Effector memory CD8-positive, alpha-beta T cell (primary cell): ENCODE measurements at regions not wholly inside any gene's neighbourhood (a gene's known extent, or its start where the extent isn't known, plus 50 kb on each side); places are given as distances from the start of the nearest gene placed in this dataset.

ENCODE experiments used
- ATAC-seq: fragments of 150-1000 bp; cut with Tn5 transposase; replicated peaks from 2 replicates; pipeline ENCODE4 v1.10.0; 2021; ENCODE audit warnings: mild to moderate bottlenecking, moderate library complexity
- DNase-seq, 3 experiments: peaks; one replicate each; pipeline ENCODE4 v3.0.0; 2021
- H3K27ac Mint-ChIP-seq, 2 donors: one replicate each; pipeline ENCODE4 v1.8.0; 2022; ENCODE audit warnings: mild to moderate bottlenecking in 2 of 2, mixed read lengths in 2 of 2, moderate library complexity in 2 of 2
- H3K27me3 Mint-ChIP-seq, 2 donors: one replicate each; pipeline ENCODE4 v1.8.0; 2022; ENCODE audit warnings: mixed read lengths in 2 of 2
- H3K36me3 Mint-ChIP-seq: one replicate; pipeline ENCODE4 v1.8.0; 2022; ENCODE audit warnings: mild to moderate bottlenecking, moderate library complexity, mixed read lengths; ENCODE audit not compliant: insufficient read depth
- H3K4me1 Mint-ChIP-seq, 2 donors: one replicate each; pipeline ENCODE4 v1.8.0; 2022; ENCODE audit warnings: low read depth in 2 of 2, mixed read lengths in 2 of 2
- H3K4me3 Mint-ChIP-seq, 2 donors: one replicate each; pipeline ENCODE4 v1.8.0; 2022; ENCODE audit warnings: mild to moderate bottlenecking in 2 of 2, mixed read lengths in 2 of 2, moderate library complexity in 2 of 2
- H3K9me3 Mint-ChIP-seq, 2 donors: one replicate each; pipeline ENCODE4 v1.8.0; 2022; ENCODE audit warnings: mixed read lengths in 2 of 2

DNA sequence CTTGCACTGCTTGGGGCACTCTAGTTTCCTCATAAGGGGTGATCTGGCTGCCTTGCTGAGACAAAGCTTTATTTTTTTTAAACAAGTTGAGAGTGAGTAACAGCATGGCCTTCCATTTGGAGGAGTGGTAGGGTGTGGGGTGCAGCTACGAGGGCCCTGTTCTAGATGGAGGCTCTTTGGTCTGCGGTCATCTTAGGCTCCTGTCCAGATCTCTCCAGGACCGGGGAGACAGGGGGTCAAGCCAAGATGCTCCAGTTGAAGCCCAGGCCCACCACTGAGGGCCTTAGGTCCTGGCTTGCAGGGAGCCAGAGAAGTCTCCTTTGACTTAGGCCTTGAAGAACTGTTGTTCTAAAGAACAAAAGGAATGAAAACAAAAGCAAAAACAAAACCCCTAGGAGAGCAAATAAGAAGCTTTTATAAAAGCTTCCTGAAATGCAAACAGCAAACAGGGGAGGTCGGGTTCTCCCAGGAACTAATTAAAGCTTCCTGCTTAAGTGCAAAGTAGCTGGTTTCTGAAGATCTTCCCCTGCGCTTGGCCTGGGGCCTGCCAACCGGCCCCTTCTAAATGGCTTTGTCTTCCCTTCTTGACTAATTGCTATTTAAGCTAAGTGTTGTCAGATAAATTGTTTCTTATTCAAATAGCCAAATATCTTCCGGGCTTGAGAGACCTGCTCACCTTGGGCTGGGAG, 259.2 kb downstream of the GLRX3 start:
- no peak for ATAC-seq
- no peaks in the 10 kb centered on the region for H3K4me1 Mint-ChIP-seq
- H3K9me3 Mint-ChIP-seq, result peaks cover 17 to 25% of the 10 kb centered on the region in 2 donors
- DNase-seq, result no peak
- H3K4me3 Mint-ChIP-seq, result no peak overlapping the region
- no peak overlapping the region for H3K27ac Mint-ChIP-seq
- peaks cover 13 to 14% of the 10 kb centered on the region in 2 donors for H3K27me3 Mint-ChIP-seq
- no peaks in the 10 kb centered on the region for H3K36me3 Mint-ChIP-seq

DNA sequence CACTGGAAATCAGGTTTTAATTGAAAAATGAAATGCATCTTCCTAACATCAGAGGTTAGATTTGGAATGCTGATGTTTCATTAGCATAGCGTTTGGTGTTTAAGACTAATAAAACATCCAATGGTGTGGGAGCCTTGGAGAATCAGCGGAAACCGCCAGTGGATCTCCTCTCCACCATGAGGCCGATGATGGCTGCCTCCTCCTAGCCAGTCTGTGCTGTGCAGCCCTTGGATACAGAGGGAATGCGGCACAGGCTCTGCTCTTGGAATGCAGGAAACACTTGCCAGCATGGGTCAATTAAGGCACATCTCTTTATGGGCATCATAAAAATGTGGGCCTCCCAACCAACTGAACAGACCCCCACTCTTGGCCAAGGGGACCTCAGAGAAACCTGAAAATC, 259.9 kb downstream of the GLRX3 start:
- H3K27me3 Mint-ChIP-seq, result peaks cover 7 to 9% of the 10 kb centered on the region in 2 donors
- peaks cover 13 to 25% of the 10 kb centered on the region in 2 donors for H3K9me3 Mint-ChIP-seq
- H3K4me1 Mint-ChIP-seq, result no peaks in the 10 kb centered on the region
- no peak overlapping the region for H3K4me3 Mint-ChIP-seq
- ATAC-seq, result no peak
- H3K36me3 Mint-ChIP-seq, result no peaks in the 10 kb centered on the region
- DNase-seq, result no peak
- no peak overlapping the region for H3K27ac Mint-ChIP-seq

DNA sequence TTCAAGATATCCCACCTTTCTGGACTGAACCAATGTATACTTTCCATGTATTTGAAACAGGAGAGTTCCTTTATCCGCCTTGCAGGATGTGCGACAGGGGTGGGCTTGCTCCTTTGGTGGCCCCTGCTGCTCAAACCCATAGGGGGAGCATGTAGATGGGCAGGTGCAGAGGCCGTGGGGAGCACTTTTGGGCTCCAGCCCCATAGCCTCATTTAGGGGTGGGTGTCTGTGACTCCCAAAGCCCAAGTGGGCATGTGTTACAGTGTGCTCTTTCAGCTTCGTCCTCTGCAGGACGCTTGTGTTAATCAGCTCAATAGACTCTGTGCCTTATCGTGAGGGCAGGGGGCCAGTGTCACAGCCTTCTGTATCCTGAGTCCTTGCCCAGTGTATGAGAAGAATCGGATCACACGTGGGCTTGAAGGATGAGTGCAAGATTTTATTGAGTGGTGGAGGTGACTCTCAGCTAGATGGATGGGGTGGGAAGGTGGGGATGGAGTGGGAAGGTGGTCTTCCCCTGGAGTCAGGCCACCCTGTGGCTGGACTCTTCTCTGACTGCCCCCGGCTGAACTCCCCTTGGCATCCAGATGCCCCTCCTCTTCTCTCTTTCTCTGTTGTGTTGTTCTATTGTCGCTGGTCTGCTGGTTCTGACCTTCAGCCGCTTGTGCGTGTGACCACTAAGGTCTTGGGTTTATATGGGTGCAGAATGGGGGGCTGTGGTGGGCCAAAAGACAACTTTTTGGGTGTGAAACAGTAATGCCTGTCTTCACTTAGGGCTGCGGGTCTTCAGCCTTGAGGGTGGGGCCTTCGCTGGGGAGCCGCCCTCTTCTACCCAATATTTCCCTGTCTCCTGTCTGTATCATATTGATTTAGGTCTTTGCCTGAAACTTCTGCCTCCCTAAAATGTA, 262.2 kb downstream of the GLRX3 start:
- H3K9me3 Mint-ChIP-seq, result peaks cover 6 to 25% of the 10 kb centered on the region in 2 donors
- peaks cover 0 to 5% of the 10 kb centered on the region in 2 donors for H3K27me3 Mint-ChIP-seq
- DNase-seq, result no peak
- no peaks in the 10 kb centered on the region for H3K36me3 Mint-ChIP-seq
- ATAC-seq, result no peak
- no peaks in the 10 kb centered on the region for H3K4me1 Mint-ChIP-seq
- no peak overlapping the region for H3K27ac Mint-ChIP-seq
- H3K4me3 Mint-ChIP-seq, result no peak overlapping the region

DNA sequence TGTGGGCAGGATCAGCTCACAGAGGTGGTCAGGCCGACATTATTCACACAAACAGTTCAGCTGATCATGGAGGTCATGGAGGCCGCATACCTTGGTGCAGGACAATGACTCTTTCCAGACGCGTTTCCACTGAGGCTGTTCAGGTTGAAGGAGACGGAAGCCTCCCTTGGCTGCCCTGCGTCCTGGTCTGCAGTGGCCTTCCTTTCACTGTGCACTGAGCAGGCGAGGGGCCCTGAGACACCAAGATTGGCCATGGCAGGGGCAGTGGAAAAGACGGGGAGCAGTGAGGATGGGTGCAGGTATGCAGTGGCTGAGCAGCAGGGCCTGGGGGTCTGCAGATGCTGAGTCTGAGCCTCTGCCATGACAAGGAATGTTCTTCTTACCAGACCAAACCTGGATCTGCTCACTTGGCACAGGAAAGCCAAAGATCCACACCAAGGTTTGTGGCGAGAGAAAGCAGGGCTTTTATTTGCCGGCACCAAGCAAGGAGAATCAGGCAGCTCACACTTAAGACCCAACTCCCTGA, 263.3 kb downstream of the GLRX3 start:
- no peak for ATAC-seq
- DNase-seq, result no peak
- H3K27ac Mint-ChIP-seq, result no peak overlapping the region
- no peaks in the 10 kb centered on the region for H3K4me1 Mint-ChIP-seq
- H3K4me3 Mint-ChIP-seq, result no peak overlapping the region
- H3K9me3 Mint-ChIP-seq, result peaks cover 2 to 34% of the 10 kb centered on the region in 2 donors
- no peaks in the 10 kb centered on the region for H3K36me3 Mint-ChIP-seq
- H3K27me3 Mint-ChIP-seq, result peaks cover 5 to 10% of the 10 kb centered on the region in 2 donors

DNA sequence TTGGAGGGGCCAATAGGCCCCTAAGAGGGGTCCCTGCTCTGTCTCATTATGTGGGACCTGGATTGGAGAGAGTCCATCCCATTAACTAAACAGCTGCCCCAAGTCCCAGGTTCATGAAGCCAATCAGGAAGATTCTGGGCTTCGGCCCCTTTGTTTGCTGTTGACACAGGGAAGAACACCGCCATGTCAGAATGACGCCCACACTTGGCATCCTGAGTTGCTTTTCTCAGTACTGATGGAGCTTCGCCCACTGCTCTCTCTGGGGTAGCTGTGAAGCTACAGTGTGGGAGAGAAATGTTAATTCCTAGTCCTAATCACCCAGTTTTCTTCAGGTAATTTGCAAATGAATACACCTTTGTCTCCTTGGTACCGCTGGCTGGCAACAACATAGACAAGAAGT, 264.7 kb downstream of the GLRX3 start:
- Mint-ChIP-seq H3K9me3 (peaks cover 2 to 34% of the 10 kb centered on the region in 2 donors), H3K4me3 (no peak overlapping the region), H3K36me3 (no peaks in the 10 kb centered on the region), H3K27ac (no peak overlapping the region), H3K4me1 (no peaks in the 10 kb centered on the region), H3K27me3 (peaks cover 5 to 10% of the 10 kb centered on the region in 2 donors)
- ATAC-seq (no peak), DNase-seq (no peak)

DNA sequence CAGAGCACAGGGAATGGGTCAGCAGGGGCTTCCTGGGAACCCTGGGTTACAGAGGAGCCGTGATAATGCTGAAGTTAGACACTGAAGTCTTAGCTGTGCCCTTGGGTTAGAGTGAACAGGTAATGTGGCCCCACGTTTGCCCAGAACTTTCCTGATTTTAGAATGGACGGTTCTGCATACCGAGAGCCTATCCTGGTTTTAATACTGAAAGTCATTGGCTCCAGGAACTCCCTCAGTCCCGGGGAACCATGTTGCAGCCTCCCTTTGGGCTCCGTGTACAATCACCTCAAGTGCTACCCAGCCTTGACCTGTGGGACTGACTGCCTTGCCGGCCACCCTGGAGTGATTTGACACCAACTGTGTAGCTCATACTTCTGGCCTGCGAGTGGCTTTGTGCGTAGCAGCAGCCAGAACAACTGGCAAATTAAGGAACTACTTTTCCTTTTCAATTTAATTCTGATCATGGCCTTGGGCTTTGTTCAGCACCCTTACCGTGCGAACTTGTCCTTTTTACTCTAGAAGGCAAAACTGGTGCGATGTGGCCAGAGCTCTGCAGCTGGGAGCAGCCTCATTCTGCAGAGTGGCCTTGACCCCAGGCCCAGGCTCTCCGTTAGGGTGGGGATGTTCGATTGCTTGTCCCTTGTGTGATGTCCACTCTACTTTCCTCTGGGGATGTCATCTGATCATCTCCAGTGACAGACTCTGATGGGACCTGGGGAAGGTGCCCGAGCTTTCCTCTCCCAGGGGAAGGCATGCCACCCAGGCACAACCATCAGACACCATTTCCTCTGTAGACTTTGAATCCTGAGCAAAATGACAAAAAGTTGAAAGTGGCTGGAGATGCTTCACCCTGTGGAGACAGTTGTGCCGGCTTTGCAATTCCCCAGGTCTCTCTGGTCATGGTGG, 265.9 kb downstream of the GLRX3 start:
- Mint-ChIP-seq H3K9me3 (peaks cover 2 to 28% of the 10 kb centered on the region in 2 donors), H3K36me3 (no peaks in the 10 kb centered on the region), H3K4me1 (no peaks in the 10 kb centered on the region), H3K27me3 (peaks cover 5 to 10% of the 10 kb centered on the region in 2 donors), H3K4me3 (no peak overlapping the region), H3K27ac (no peak overlapping the region)
- no peak for ATAC-seq
- no peak for DNase-seq

DNA sequence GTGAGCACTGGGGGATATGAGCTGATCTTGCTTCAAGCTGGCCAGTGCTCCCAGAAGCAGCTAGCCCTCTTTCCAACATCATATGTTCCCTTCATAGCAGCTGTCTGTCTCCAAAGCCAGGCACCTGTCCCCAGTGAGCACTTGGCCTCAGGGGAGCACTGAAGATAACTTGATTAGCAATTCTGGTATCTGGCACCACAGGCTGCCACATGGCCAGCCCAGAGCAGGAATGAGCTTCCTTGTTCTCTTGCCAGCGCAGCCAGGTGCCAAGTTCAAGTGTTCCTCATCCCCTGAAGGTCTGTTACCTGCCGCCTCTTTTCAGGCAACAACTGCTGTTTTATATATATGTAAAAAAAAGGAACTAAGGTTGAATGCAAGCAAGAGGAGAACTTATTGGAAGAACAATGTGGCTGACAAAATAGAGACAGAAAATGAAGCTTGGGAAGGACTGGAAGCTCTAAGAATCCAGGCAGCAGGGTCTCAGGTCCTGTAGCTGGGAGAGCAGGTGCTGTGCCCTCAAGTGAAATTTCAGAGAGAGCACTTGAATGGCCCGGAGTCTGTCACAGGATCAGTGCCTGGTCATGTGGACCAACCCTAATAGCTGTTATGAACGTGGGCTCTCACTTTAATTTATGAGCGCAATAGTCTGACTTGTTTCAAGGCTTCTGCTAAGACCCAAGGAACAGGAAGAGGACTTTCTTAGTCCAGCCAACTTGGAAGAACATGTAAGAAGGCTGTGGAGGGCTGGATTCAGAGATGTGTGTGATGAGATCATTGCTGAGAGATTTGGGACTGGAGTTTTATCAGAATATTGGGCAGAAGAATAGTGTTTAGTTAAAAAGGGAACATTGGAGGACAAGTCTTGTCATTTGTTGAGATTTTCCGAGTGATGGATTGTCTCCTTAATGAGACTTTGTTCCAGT, 267.2 kb downstream of the GLRX3 start:
- ATAC-seq, result no peak
- peaks cover 2 to 22% of the 10 kb centered on the region in 2 donors for H3K9me3 Mint-ChIP-seq
- H3K4me1 Mint-ChIP-seq, result no peaks in the 10 kb centered on the region
- H3K27ac Mint-ChIP-seq, result no peak overlapping the region
- DNase-seq, result no peak
- H3K4me3 Mint-ChIP-seq, result no peak overlapping the region
- H3K36me3 Mint-ChIP-seq, result no peaks in the 10 kb centered on the region
- peaks cover 5 to 10% of the 10 kb centered on the region in 2 donors for H3K27me3 Mint-ChIP-seq

DNA sequence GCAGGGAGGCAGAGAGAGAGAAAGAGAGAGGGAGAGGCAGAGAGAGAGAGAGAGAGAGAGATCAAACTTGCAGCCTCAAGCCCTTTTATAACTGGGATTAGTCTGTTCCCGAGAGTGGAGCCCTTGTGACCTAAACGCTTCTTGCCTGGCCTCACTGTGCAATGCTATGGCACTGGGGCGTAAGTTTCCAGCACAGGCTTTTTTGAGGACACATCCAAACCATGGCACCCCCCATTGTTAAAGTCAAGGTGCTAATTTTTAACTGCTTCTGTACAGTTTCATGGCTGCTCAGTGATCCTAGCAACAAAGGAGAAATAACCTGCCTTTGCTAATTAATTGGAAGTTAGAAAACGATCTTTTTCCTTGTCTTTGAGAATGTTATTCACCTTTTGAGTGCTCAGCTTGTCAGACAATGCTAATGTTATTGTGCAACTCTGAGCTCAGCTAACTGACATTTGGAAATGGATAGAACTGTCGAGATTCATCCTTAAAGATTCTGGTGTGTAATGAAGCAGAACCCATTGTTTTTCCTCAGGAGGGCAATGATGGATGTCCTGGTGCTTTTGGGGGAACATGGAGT, 268.4 kb downstream of the GLRX3 start:
- Mint-ChIP-seq H3K27ac (no peak overlapping the region), H3K4me1 (no peaks in the 10 kb centered on the region), H3K4me3 (no peak overlapping the region), H3K36me3 (no peaks in the 10 kb centered on the region), H3K27me3 (peaks cover 5 to 10% of the 10 kb centered on the region in 2 donors), H3K9me3 (peaks cover 2 to 10% of the 10 kb centered on the region in 2 donors)
- DNase-seq (no peak), ATAC-seq (no peak)

DNA sequence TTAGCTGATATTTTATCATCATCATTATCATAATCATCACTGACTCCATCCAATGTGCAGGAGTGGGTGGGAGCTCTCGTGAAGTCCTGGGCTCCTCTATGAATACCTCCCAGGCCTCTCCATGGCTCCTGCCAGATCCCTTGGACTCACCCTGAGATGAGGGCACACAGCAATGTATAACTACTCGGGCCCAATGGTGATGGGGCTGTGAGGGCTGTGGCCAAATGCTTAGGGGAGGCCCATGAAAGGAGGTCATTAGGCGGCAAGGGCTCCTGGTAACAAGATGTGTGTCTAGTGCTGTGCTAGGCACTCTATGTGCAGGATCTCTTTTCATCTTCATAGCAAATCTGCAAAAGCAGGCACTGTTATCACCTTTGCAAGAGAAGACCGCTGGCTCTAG, 270.9 kb downstream of the GLRX3 start:
- no peaks in the 10 kb centered on the region for H3K4me1 Mint-ChIP-seq
- H3K27me3 Mint-ChIP-seq, result peaks cover 5 to 10% of the 10 kb centered on the region in 2 donors
- no peak for DNase-seq
- H3K9me3 Mint-ChIP-seq, result peaks cover 2 to 9% of the 10 kb centered on the region in 2 donors
- H3K36me3 Mint-ChIP-seq, result no peaks in the 10 kb centered on the region
- H3K4me3 Mint-ChIP-seq, result no peak overlapping the region
- no peak for ATAC-seq
- H3K27ac Mint-ChIP-seq, result no peak overlapping the region

DNA sequence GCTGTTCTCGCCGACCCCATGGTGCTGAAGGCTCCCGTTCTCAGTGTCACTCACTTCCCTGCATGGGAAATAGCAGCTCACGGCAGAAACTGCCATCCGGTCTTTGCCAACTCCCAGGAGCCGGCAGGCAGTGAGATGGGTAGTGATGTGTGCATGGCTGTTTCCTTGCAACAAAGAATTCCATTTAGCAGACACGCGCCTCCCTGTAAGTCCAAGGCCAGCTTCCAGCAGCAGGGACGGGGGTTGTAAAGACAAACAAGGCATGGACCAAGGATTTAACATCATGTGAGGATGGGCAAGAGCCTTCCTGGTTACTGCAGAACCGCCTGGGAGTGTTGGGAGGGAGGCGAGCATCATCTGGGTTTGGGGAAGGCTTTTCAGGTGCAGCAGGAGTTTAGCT, 273.1 kb downstream of the GLRX3 start:
- H3K36me3 Mint-ChIP-seq, result no peaks in the 10 kb centered on the region
- DNase-seq, result no peak
- no peak overlapping the region for H3K4me3 Mint-ChIP-seq
- H3K4me1 Mint-ChIP-seq, result no peaks in the 10 kb centered on the region
- H3K27me3 Mint-ChIP-seq, result peaks cover 0 to under 1% of the 10 kb centered on the region in 2 donors
- no peak for ATAC-seq
- no peak overlapping the region for H3K27ac Mint-ChIP-seq
- no peaks in the 10 kb centered on the region for H3K9me3 Mint-ChIP-seq

DNA sequence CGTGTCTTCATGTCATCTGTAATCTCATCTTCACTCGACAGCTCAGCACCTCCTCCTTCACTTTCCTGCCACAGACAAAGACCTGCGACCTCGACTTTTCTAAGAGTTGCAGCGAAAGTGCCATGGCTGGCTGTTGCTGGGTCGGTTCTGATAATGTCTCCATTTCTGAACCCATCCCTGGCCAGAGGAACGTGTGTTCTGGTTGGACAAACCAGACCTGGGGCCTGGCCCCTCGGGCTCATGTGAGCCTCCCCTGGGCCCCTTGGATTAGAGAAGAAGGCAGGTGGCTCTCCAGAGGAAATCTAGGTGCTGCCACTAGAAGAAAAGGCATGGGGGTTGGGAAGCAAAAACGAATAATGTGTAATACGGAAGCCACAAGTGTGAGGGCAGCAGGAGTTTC, 273.7 kb downstream of the GLRX3 start:
- no peak for DNase-seq
- H3K4me3 Mint-ChIP-seq, result no peak overlapping the region
- no peaks in the 10 kb centered on the region for H3K9me3 Mint-ChIP-seq
- no peaks in the 10 kb centered on the region for H3K36me3 Mint-ChIP-seq
- ATAC-seq, result no peak
- no peaks in the 10 kb centered on the region for H3K27me3 Mint-ChIP-seq
- no peaks in the 10 kb centered on the region for H3K4me1 Mint-ChIP-seq
- H3K27ac Mint-ChIP-seq, result no peak overlapping the region

DNA sequence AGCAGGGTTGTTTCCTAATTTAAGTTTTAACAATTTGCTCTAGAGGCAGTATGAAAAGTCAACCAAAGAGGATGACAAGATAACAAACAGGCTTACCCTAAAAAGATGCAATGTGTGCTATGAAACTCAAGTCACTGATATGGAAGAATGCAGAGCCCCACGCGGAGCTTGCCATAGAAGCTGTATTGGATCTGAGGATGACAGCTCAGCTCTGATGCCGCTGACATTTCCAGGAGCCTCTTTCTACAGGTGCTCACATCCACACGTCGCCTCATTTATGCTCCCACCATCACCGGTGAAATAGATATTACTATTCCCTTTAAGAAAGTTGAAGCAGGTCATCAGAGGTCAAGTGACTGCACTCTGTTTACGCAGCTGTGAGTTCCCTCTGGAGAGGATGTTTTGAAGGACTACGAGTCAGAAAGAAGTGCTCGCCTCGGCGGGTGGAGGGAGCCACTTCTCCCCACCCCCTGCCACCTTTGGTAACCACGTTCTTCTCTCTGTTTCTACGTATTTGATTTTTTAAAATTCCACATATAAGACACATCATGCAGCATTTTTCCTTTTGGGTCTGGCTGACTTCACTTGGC, 275.4 kb downstream of the GLRX3 start:
- Mint-ChIP-seq H3K27ac (no peak overlapping the region), H3K4me1 (no peaks in the 10 kb centered on the region), H3K36me3 (no peaks in the 10 kb centered on the region), H3K4me3 (no peak overlapping the region), H3K27me3 (no peaks in the 10 kb centered on the region), H3K9me3 (peaks cover 8% of the 10 kb centered on the region in 2 donors)
- DNase-seq (no peak), ATAC-seq (no peak)
